Astrocyte (in vitro differentiated cells and primary cell): ENCODE measurements at regions not wholly inside any gene's neighbourhood (a gene's known extent, or its start where the extent isn't known, plus 50 kb on each side); places are given as distances from the start of the nearest gene placed in this dataset.

Source experiments
- DNase-seq: peaks from one replicate; pipeline ENCODE4 v3.0.0-alpha.2; 2010; ENCODE audit warnings: low read depth
- FAIRE-seq: peaks from 2 replicates; lab custom pipeline; 2011; peaks lifted over from hg19 to GRCh38; lab: Jason Lieb, UNC
- H2AFZ ChIP-seq: 2 replicates; pipeline ENCODE4 v1.6.0; 2012; ENCODE audit warnings: low read depth, low read length, inconsistent platforms
- H3K27ac ChIP-seq: 2 replicates; pipeline ENCODE4 v1.5.1; 2011; ENCODE audit warnings: low read depth, low read length, inconsistent platforms
- H3K27me3 ChIP-seq: 2 replicates; pipeline ENCODE4 v1.6.0; 2011; ENCODE audit warnings: low read length, inconsistent platforms; ENCODE audit not compliant: insufficient read depth
- H3K36me3 ChIP-seq: 2 replicates; pipeline ENCODE4 v1.5.1; 2011; ENCODE audit warnings: low read length, inconsistent platforms; ENCODE audit not compliant: insufficient read depth
- H3K4me1 ChIP-seq: 2 replicates; pipeline ENCODE4 v1.5.1; 2011; ENCODE audit warnings: low read length, inconsistent platforms; ENCODE audit not compliant: insufficient read depth
- H3K4me2 ChIP-seq: 2 replicates; pipeline ENCODE4 v1.6.0; 2012; ENCODE audit warnings: low read length, inconsistent platforms
- H3K4me3 ChIP-seq: 2 replicates; pipeline ENCODE4 v1.5.1; 2011; ENCODE audit warnings: low read depth, mild to moderate bottlenecking, low read length, inconsistent platforms; ENCODE audit not compliant: insufficient read depth
- H3K79me2 ChIP-seq: 2 replicates; pipeline ENCODE4 v1.6.0; 2012; ENCODE audit warnings: mild to moderate bottlenecking, low read length, inconsistent platforms; ENCODE audit not compliant: insufficient read depth
- H3K9ac ChIP-seq: 2 replicates; pipeline ENCODE4 v1.6.0; 2012; ENCODE audit warnings: mild to moderate bottlenecking, low read length, inconsistent platforms
- H3K9me3 ChIP-seq: 2 replicates; pipeline ENCODE4 v1.5.1; 2012; ENCODE audit warnings: low read depth, mild to moderate bottlenecking, low read length, inconsistent platforms; ENCODE audit not compliant: insufficient read depth
- H4K20me1 ChIP-seq: 2 replicates; pipeline ENCODE4 v1.6.0; 2012; ENCODE audit warnings: low read length, inconsistent platforms; ENCODE audit not compliant: insufficient read depth
- H3K27ac Mint-ChIP-seq: one replicate; pipeline ENCODE4 v1.8.0; 2021; ENCODE audit warnings: mild to moderate bottlenecking, mixed read lengths; ENCODE audit not compliant: unreplicated experiment
- H3K27me3 Mint-ChIP-seq: one replicate; pipeline ENCODE4 v1.8.0; 2021; ENCODE audit warnings: low read depth, mixed read lengths; ENCODE audit not compliant: unreplicated experiment
- H3K36me3 Mint-ChIP-seq: one replicate; pipeline ENCODE4 v1.8.0; 2021; ENCODE audit warnings: low read depth, mixed read lengths; ENCODE audit not compliant: unreplicated experiment
- H3K4me1 Mint-ChIP-seq: one replicate; pipeline ENCODE4 v1.8.0; 2021; ENCODE audit warnings: low read depth, mixed read lengths; ENCODE audit not compliant: unreplicated experiment
- H3K4me3 Mint-ChIP-seq: one replicate; pipeline ENCODE4 v1.8.0; 2021; ENCODE audit warnings: mild to moderate bottlenecking, moderate library complexity, mixed read lengths; ENCODE audit not compliant: unreplicated experiment
- H3K9me3 Mint-ChIP-seq: one replicate; pipeline ENCODE4 v1.8.0; 2021; ENCODE audit warnings: mild to moderate bottlenecking, mixed read lengths; ENCODE audit not compliant: unreplicated experiment
- EZH2 ChIP-seq: IDR thresholded peaks from 2 replicates; pipeline ENCODE4 v1.6.1; 2012; ENCODE audit warnings: mild to moderate bottlenecking, low read length, inconsistent platforms; ENCODE audit not compliant: insufficient read depth
- TF ChIP-seq, protein P1 (sequence below): IDR thresholded peaks from 2 replicates; pipeline ENCODE4 v1.5.1; 2011; ENCODE audit warnings: low read depth, mild to moderate bottlenecking, inconsistent platforms, low read length, moderate library complexity; ENCODE audit not compliant: insufficient read depth

GRCh38 chr10:43701295-43701694 lies 52.6 kb upstream of the ZNF32 start:
- H3K9ac ChIP-seq, result no peak overlapping the region
- H4K20me1 ChIP-seq, result no peaks in the 10 kb centered on the region
- no peak overlapping the region for H2AFZ ChIP-seq
- H3K9me3 ChIP-seq, result no peaks in the 10 kb centered on the region
- TF ChIP-seq, protein P1, sequence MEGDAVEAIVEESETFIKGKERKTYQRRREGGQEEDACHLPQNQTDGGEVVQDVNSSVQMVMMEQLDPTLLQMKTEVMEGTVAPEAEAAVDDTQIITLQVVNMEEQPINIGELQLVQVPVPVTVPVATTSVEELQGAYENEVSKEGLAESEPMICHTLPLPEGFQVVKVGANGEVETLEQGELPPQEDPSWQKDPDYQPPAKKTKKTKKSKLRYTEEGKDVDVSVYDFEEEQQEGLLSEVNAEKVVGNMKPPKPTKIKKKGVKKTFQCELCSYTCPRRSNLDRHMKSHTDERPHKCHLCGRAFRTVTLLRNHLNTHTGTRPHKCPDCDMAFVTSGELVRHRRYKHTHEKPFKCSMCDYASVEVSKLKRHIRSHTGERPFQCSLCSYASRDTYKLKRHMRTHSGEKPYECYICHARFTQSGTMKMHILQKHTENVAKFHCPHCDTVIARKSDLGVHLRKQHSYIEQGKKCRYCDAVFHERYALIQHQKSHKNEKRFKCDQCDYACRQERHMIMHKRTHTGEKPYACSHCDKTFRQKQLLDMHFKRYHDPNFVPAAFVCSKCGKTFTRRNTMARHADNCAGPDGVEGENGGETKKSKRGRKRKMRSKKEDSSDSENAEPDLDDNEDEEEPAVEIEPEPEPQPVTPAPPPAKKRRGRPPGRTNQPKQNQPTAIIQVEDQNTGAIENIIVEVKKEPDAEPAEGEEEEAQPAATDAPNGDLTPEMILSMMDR, result no peak
- TF ChIP-seq EZH2, result no peak
- no peak overlapping the region for H3K4me2 ChIP-seq
- Mint-ChIP-seq H3K27ac (no peak overlapping the region), H3K4me3 (no peak overlapping the region), H3K36me3 (no peaks in the 10 kb centered on the region), H3K27me3 (peaks cover 11% of the 10 kb centered on the region), H3K4me1 (peaks cover 6% of the 10 kb centered on the region), H3K9me3 (no peaks in the 10 kb centered on the region)
- H3K36me3 ChIP-seq, result no peaks in the 10 kb centered on the region
- no peaks in the 10 kb centered on the region for H3K4me1 ChIP-seq
- FAIRE-seq (no peak), DNase-seq (no peak)
- H3K27me3 ChIP-seq, result no peaks in the 10 kb centered on the region
- H3K4me3 ChIP-seq, result no peak overlapping the region
- no peak overlapping the region for H3K27ac ChIP-seq
- no peaks in the 10 kb centered on the region for H3K79me2 ChIP-seq

GRCh38 chr10:43700306-43700705 lies 51.6 kb upstream of the ZNF32 start:
- Histone ChIP-seq H3K79me2 (no peaks in the 10 kb centered on the region), H3K9me3 (no peaks in the 10 kb centered on the region), H3K27ac (no peak overlapping the region), H3K36me3 (no peaks in the 10 kb centered on the region), H2AFZ (no peak overlapping the region), H3K4me3 (no peak overlapping the region), H3K9ac (no peak overlapping the region), H3K27me3 (no peaks in the 10 kb centered on the region), H3K4me1 (no peaks in the 10 kb centered on the region), H3K4me2 (no peak overlapping the region), H4K20me1 (no peaks in the 10 kb centered on the region)
- Mint-ChIP-seq H3K27me3 (peaks cover 11% of the 10 kb centered on the region), H3K4me1 (peaks cover 6% of the 10 kb centered on the region), H3K36me3 (no peaks in the 10 kb centered on the region), H3K27ac (no peak overlapping the region), H3K4me3 (no peak overlapping the region), H3K9me3 (no peaks in the 10 kb centered on the region)
- DNase-seq (peak; percentile 35), FAIRE-seq (no peak)
- TF ChIP-seq, protein P1, result no peak
- TF ChIP-seq EZH2, result no peak

GRCh38 chr10:43699516-43699915 lies 50.8 kb upstream of the ZNF32 start:
- H3K4me3 Mint-ChIP-seq, result no peak overlapping the region
- FAIRE-seq (no peak), DNase-seq (no peak)
- TF ChIP-seq, protein P1, result no peak
- TF ChIP-seq EZH2, result no peak
- no peak overlapping the region for H3K9ac ChIP-seq
- no peaks in the 10 kb centered on the region for H4K20me1 ChIP-seq
- peaks cover 9% of the 10 kb centered on the region for H3K27me3 Mint-ChIP-seq
- H2AFZ ChIP-seq, result no peak overlapping the region
- no peaks in the 10 kb centered on the region for H3K9me3 ChIP-seq
- no peaks in the 10 kb centered on the region for H3K4me1 ChIP-seq
- no peaks in the 10 kb centered on the region for H3K9me3 Mint-ChIP-seq
- no peak overlapping the region for H3K4me2 ChIP-seq
- H3K27me3 ChIP-seq, result no peaks in the 10 kb centered on the region
- H3K4me3 ChIP-seq, result no peak overlapping the region
- H3K27ac ChIP-seq, result no peak overlapping the region
- peaks cover 6% of the 10 kb centered on the region for H3K4me1 Mint-ChIP-seq
- H3K36me3 Mint-ChIP-seq, result no peaks in the 10 kb centered on the region
- no peaks in the 10 kb centered on the region for H3K36me3 ChIP-seq
- no peaks in the 10 kb centered on the region for H3K79me2 ChIP-seq
- no peak overlapping the region for H3K27ac Mint-ChIP-seq
